Fibroblast of the aortic adventitia (primary cell): ENCODE measurements at regions not wholly inside any gene's neighbourhood (a gene's known extent, or its start where the extent isn't known, plus 50 kb on each side); places are given as distances from the start of the nearest gene placed in this dataset.
A peak's percentile ranks its signal among the peaks of the same experiment; 100 is the strongest.

Experiments used
- DNase-seq: peaks from one replicate; pipeline ENCODE4 v3.0.0-alpha.2; 2010; ENCODE audit warnings: low read depth
- H3K4me3 ChIP-seq: 2 replicates; pipeline ENCODE4 v1.5.1; 2011; ENCODE audit warnings: low read depth, mild to moderate bottlenecking, control low read depth, low read length, moderate library complexity
- TF ChIP-seq, protein P1 (sequence below): IDR thresholded peaks from 2 replicates; pipeline ENCODE4 v1.5.1; 2011; ENCODE audit warnings: mild to moderate bottlenecking, low read length, control low read depth, inconsistent platforms; ENCODE audit not compliant: insufficient read depth

DNA sequence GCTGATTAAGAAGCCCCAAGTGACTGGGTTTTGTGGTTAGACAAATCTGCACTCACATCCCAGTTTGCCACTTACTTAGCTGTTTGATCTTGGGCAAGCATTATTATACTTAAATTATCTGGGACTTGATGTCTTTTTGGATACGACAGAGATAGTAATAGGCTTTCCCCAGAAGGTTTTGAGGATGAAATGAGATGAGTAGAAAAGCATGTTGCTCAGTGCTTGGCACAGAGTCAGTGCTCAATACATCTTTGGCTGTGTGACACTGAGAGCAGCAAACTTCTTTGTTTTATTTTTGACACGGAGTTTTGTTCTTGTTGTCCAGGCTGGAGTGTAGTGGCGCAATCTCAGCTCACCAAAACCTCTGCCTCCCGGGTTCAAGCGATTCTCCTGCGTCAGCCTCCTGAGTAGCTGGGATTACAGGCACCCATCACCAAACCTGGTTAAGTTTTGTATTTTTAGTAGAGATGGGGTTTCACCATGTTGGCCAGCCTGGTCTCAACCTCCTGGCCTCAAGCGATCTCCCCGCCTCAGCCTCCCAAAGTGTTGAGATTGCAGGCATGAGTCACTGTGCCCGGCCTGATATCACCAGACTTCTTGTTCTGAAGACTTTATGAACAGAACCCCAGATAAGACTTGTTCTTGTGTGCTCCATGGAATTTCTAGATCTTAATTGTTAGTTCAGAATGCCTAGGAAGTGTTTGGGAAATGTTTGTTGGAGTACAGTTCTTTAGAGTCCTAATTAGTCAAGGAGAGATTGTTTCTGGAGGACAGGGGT is 521.2 kb downstream of the SLC4A3 start:
- no peak overlapping the region for H3K4me3 ChIP-seq
- DNase-seq: peak; percentile 34
- TF ChIP-seq, protein P1, sequence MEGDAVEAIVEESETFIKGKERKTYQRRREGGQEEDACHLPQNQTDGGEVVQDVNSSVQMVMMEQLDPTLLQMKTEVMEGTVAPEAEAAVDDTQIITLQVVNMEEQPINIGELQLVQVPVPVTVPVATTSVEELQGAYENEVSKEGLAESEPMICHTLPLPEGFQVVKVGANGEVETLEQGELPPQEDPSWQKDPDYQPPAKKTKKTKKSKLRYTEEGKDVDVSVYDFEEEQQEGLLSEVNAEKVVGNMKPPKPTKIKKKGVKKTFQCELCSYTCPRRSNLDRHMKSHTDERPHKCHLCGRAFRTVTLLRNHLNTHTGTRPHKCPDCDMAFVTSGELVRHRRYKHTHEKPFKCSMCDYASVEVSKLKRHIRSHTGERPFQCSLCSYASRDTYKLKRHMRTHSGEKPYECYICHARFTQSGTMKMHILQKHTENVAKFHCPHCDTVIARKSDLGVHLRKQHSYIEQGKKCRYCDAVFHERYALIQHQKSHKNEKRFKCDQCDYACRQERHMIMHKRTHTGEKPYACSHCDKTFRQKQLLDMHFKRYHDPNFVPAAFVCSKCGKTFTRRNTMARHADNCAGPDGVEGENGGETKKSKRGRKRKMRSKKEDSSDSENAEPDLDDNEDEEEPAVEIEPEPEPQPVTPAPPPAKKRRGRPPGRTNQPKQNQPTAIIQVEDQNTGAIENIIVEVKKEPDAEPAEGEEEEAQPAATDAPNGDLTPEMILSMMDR: no peak

DNA sequence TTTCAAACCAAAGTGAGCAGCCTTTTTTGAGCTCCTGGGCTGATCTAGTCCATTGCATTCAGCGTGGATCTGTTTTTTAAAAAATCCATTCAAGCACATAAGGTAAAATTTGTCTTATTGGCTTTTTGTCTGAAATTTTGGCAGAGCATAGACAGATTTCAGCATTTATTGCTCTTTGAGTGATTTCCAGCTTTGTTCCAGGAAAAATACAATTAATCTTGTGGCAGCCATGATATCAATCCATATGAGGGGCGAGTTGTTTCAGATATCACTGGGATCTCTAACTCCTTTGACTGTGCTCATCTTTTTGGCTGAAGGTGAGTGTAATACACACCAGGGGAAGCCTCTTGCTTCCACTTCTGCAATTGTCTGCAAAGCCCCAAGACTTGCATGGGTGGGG is 523.9 kb downstream of the SLC4A3 start:
- TF ChIP-seq, protein P1: no peak
- no peak overlapping the region for H3K4me3 ChIP-seq
- no peak for DNase-seq

DNA sequence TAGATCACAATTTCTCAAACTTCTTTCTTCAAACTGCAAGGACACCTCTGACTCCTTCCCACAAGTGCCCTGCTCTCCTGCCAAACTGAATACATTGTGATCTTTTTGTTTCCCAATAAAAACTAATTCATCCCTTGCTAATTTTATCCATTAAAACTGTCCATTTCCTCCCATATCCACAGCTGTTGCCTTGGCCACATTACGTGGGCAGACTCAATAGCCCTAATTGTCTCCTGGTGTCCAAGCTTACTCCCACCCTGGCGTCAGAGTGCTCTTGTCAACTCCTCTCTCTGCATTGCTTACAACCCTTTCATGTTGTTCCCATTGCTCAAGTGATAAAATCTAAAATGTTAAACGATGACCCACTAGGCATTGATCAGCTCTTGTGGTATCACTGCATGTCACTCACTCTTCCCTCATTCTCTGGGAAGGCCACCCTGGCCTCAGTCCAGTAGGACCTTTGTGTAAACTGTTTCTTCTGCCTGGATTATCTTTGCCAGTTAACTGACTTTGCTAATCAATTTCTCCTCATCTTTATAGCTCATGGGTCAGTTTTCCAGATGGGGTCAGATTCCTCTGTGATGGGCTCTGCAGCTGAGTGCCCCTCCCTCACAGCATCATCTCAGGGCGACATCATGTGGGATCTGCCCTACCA is 525.0 kb downstream of the SLC4A3 start:
- no peak overlapping the region for H3K4me3 ChIP-seq
- DNase-seq: no peak
- TF ChIP-seq, protein P1: no peak

DNA sequence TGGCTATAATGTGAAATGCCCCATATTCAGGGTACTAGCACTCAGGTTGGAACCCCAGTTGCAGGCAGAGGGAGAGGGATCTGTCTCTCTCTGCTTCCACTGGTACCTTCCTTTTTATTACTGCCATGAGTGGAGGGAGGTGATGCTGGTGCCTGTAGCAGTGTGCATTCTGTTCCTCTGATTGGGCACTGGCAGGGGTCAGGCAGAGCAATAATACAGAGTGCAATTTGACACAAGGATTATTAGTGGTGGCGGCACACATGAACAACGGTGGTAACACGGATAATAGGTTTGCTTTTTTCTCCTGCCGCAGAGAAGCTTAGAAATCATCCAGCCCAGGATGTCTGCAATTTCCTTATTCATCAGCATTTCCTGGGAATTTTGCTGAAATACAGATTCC is 525.7 kb downstream of the SLC4A3 start:
- H3K4me3 ChIP-seq: no peak overlapping the region
- no peak for DNase-seq
- TF ChIP-seq, protein P1: no peak

DNA sequence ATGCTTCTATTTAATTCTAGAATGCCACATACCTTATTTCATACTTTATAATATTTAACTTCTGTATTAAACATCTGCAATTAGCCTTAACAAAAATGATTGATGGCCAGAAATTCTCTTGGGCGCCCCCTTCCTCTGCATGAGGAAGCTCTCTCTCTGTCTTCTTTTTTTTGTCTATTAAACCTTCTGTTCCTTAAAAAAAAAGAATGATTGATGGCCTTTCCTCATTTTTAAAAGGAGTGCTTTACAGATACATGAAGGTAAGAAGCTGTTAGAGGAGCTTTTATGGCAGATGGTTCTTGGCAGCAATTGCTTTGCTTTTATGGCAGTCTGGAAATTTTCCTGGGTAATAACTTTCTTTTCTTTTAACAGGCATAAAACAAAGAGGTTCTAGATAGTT is 526.9 kb downstream of the SLC4A3 start:
- no peak for DNase-seq
- TF ChIP-seq, protein P1: no peak
- H3K4me3 ChIP-seq: no peak overlapping the region

DNA sequence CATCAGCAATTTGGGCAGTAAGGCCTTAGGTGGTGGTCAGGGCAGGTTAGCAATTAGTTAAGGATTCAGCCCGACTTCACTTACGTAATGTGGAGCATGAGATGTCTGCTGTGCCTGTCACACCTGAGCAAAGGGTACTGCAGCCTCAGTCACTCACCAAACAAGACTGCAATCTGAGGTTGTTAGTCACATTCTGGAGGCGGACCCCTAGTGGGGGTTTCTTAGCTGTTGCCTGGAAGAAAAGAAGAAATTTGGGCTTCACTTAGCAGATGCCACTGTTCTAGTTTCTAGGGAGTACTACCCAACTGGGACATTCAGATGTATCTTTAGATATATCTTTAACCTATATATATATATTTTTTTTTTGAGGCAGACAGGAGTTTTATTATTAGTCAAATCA is 529.9 kb downstream of the SLC4A3 start:
- TF ChIP-seq, protein P1: no peak
- H3K4me3 ChIP-seq: no peak overlapping the region
- DNase-seq: no peak
